RWPE1 (cell line): ENCODE measurements at regions not wholly inside any gene's neighbourhood (a gene's known extent, or its start where the extent isn't known, plus 50 kb on each side); places are given as distances from the start of the nearest gene placed in this dataset.

Source experiments
- CTCF ChIA-PET: fragments of 350-600 bp; sonication (Branson Sonifier 250); formaldehyde crosslinking; extraction: SDS; loops from one replicate; lab custom pipeline; 2021; lab: Yijun Ruan, JAX
- POLR2A ChIA-PET: fragments of 400-600 bp; formaldehyde crosslinking; extraction: SDS; loops from one replicate; lab custom pipeline; 2020; ENCODE audit warnings: antibody characterized with exemption; ENCODE audit not compliant: low non-redundant PET; lab: Yijun Ruan, JAX
- DNase-seq: peaks from one replicate; pipeline ENCODE4 v3.0.0; 2012; ENCODE audit warnings: low spot score
- H3K27ac ChIP-seq: fragments of 450-650 bp; 2 replicates; pipeline ENCODE4 v1.5.1; 2017
- CTCF ChIP-seq: fragments of 450-650 bp; conservative IDR thresholded peaks from 2 replicates; pipeline ENCODE4 v1.5.1; 2017; ENCODE audit warnings: low read depth, mild to moderate bottlenecking

DNA sequence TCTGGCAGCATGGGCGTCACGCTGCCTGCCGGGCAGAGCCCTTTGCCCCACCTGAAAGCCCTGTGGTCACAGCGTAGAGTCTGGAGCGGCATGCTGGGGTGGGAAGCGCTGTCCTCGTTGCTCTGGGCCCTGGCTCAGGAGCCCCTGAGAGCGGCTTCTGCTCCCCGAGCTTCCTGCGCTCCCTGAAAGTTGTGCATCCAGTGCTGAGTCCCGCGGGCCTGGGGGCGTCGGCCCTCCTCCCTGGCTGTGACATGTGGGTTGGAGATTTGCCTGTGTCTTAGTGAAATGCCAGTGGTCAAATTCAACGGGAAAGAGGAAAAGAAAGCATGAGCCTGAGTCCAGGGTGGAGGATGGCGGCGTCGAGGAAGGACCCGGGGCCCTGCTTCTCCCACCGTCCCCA is 1208.0 kb downstream of the BRD1 start:
- no peak overlapping the region for H3K27ac ChIP-seq
- no peak for TF ChIP-seq CTCF
- ChIA-PET CTCF (no interaction called here), POLR2A (no interaction called here)
- no peak for DNase-seq

DNA sequence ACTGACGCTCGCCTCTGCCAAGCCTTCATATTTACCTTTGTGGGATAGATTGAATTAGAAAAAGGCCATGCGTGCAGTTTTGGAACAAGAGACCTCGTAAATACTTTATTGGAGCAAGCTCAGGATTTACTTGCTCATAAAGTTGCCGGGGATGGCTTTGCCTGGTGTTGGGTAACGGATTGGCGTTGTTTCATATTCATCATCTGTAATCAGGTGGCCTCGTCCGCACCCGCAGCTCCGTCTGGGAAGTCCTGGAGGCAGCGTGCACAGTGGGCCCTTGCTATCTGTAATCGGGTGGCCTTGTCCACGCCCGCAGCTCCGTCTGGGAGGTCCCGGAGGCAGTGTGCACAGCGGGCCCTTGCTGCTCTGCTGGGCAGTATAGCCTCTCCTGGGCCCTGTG is 1209.3 kb downstream of the BRD1 start:
- no peak for TF ChIP-seq CTCF
- CTCF ChIA-PET: no interaction called here
- no peak for DNase-seq
- H3K27ac ChIP-seq: no peak overlapping the region
- POLR2A ChIA-PET: no interaction called here

DNA sequence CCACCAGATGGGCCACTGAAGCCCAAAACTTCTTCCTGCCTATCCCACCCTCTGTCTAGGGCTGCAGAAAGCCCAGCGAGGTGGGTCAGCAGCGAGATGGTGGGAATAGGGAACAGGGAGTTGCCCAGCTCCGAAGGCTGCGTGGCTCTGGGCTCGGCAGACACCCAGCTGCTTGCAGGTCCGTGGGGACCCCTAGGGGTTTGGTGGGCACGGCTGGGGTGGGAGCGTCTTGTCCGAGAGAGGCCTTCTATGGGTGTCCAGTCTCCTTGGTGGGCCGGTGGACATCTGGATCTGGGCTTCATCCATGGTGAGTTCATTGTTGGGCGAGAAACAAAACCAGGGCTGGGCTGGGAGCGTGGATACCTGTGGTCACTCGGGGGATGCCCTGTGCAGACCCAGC is 1211.0 kb downstream of the BRD1 start:
- TF ChIP-seq CTCF: no peak
- POLR2A ChIA-PET: no interaction called here

GRCh38 chr22:48615171-48616008 is 1212.3 kb downstream of the BRD1 start:
- no peak for DNase-seq
- TF ChIP-seq CTCF: no peak
- POLR2A ChIA-PET: no interaction called here
- CTCF ChIA-PET: no interaction called here
- H3K27ac ChIP-seq: no peak overlapping the region

More for the DNA sequence above, 1211.0 kb downstream of the BRD1 start:
- CTCF ChIA-PET: no interaction called here
- H3K27ac ChIP-seq: no peak overlapping the region
- DNase-seq: no peak

GRCh38 chr22:48613566-48614200 is 1214.0 kb downstream of the BRD1 start:
- POLR2A ChIA-PET: no interaction called here
- TF ChIP-seq CTCF: no peak
- no peak for DNase-seq
- H3K27ac ChIP-seq: no peak overlapping the region
- CTCF ChIA-PET: no interaction called here

DNA sequence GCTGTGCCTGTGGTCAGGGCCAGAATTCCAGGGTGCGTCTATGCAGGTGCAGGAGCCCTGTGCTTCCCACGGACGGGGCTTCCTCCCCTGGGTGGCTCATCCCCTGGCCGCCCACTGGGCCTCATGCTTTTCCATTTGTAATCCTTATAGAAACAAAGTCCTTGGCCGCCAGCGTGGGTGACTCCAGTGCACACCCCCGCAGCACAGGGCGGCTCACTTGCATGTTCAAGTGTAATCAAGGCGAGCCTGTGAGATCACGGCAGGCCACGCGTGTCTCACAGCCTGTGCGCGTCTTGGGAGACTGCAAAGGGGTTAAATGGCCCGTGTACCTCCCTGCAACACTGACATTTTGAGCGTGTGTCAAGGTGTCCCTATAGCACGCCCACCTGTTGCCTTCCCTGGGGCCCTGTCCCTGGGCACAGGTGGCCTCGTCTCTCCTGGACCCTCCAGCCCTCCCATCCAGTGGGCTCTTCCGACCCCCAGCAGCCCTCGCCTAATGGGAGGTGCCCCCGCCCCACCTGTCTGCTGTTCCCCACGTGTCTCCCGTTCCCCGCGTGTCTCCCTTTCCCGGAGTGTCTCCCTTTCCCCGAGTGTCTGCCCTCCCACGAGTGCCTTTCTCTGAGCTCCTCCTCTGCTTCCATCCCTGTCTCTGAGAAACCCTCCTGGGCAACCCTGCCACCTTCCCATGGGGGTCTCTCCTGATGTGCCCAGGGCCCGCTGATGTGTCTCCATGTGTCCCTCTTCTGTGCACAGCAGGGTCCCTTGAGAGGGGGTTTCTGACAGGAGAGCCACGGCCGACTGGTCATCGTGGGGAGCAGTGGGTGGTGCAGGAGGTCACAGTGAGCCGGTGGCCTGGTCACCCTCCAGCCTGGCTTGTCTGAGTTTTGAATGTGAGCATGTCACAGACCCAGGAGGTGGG is 1215.3 kb downstream of the BRD1 start:
- POLR2A ChIA-PET: no interaction called here
- no peak for TF ChIP-seq CTCF
- DNase-seq: no peak
- CTCF ChIA-PET: no interaction called here
- no peak overlapping the region for H3K27ac ChIP-seq
